Psoas muscle (tissue), 7 donors: ENCODE measurements at regions not wholly inside any gene's neighbourhood (a gene's known extent, or its start where the extent isn't known, plus 50 kb on each side); places are given as distances from the start of the nearest gene placed in this dataset.

Experiments
- ATAC-seq, 4 donors: fragments of 200-7000 bp; cut with Tn5 transposase; one replicate each; pipeline ENCODE4 v1.9.1; 2020; ENCODE audit warnings: moderate library complexity in 3 of 4, mild to moderate bottlenecking in 2 of 4
- DNase-seq, 2 donors: peaks; one replicate each; pipeline ENCODE4 v3.0.0-alpha.2; 2020
- H3K27ac ChIP-seq: fragments of 200-600 bp; one replicate; pipeline ENCODE4 v1.8.0; 2022
- H3K27me3 ChIP-seq, 3 donors: fragments of 200-600 bp in 1 of 3; one replicate each; pipeline versions ENCODE4 v1.6.1 to v1.8.0; 2013 to 2022; ENCODE audit warnings: low read length in 2 of 3, mild to moderate bottlenecking in 2 of 3, moderate library complexity in 1 of 3; ENCODE audit not compliant: insufficient read depth in 3 of 3
- H3K36me3 ChIP-seq, 2 donors: fragments of 200-600 bp in 1 of 2; one replicate each; pipeline versions ENCODE4 v1.6.1 to v1.8.0; 2013 to 2022; ENCODE audit warnings: low read depth in 1 of 2, mild to moderate bottlenecking in 1 of 2, moderate library complexity in 1 of 2; ENCODE audit not compliant: insufficient read depth in 1 of 2
- H3K4me1 ChIP-seq: fragments of 200-600 bp; one replicate; pipeline ENCODE4 v1.8.0; 2022
- H3K4me3 ChIP-seq: fragments of 200-600 bp; one replicate; pipeline ENCODE4 v1.8.0; 2022; ENCODE audit warnings: mild to moderate bottlenecking
- H3K9me3 ChIP-seq: fragments of 200-600 bp; one replicate; pipeline ENCODE4 v1.8.0; 2022
- WGBS, 3 donors: extraction: QIAGEN DNeasy Blood & Tissue Kit; methylation state at CpG; one replicate each; pipeline versions ENCODE4 v1.1.6 to v1.1.7; 2013; 5-methylcytosine and 5-hydroxymethylcytosine counted together
- intact Hi-C, 2 donors: fragments of 100-400 bp; cut with DNase I; formaldehyde crosslinking; loops; one replicate each; pipeline versions ENCODE4 v1.11.0 to v1.14.2; 2022
- TF ChIP-seq, protein P1 (sequence below): fragments of 200-600 bp; IDR thresholded peaks from one replicate; pipeline ENCODE4 v1.8.0; 2022; ENCODE audit warnings: antibody characterized with exemption
- donor health status: healthy with polysubstance abuse.
- donor health status: DM: no; HTN: no; CAD: no; lungs with moderate emphysema.
- donor health status: Bipolar disorder and iron deficiency.
- donor health status: healthy.
- donor health status: DM: yes; HTN: yes; CAD: no.
- donor health status: DM: no; HTN: no; CAD: no.
- donor health status: DM: yes; HTN: yes; CAD: no.

DNA sequence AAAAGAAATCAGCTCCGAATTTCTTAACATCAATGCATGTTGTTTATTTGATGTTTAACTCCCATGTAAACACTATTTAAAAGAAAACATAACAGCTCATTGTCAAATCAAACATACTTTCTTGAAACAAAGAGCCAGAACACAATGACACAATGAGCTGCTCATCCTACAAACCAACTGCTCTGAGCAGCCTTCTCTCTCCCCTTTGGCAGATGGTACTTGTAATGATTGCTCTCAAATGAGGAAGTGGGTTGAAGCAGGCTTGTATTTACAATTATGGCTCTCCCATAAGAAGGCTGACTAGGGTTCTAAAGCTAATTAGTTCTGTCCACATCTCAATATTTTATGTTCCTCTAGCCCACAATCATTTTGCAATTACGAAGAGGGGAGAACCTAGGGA is 637.8 kb upstream of the ADGRL3 start:
- intact Hi-C loops = no loop called here
- TF ChIP-seq, protein P1, sequence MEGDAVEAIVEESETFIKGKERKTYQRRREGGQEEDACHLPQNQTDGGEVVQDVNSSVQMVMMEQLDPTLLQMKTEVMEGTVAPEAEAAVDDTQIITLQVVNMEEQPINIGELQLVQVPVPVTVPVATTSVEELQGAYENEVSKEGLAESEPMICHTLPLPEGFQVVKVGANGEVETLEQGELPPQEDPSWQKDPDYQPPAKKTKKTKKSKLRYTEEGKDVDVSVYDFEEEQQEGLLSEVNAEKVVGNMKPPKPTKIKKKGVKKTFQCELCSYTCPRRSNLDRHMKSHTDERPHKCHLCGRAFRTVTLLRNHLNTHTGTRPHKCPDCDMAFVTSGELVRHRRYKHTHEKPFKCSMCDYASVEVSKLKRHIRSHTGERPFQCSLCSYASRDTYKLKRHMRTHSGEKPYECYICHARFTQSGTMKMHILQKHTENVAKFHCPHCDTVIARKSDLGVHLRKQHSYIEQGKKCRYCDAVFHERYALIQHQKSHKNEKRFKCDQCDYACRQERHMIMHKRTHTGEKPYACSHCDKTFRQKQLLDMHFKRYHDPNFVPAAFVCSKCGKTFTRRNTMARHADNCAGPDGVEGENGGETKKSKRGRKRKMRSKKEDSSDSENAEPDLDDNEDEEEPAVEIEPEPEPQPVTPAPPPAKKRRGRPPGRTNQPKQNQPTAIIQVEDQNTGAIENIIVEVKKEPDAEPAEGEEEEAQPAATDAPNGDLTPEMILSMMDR = no peak
- DNase-seq = no peak
- H3K9me3 ChIP-seq = no peaks in the 10 kb centered on the region
- H3K4me3 ChIP-seq = no peak overlapping the region
- H3K4me1 ChIP-seq = no peaks in the 10 kb centered on the region
- ATAC-seq = no peak
- no peaks in the 10 kb centered on the region for H3K27me3 ChIP-seq
- H3K36me3 ChIP-seq = no peaks in the 10 kb centered on the region
- no peak overlapping the region for H3K27ac ChIP-seq
- 65 to 70% (median 67%) methylated on average over 2 of the region's 2 CpGs for WGBS, 3 donors

DNA sequence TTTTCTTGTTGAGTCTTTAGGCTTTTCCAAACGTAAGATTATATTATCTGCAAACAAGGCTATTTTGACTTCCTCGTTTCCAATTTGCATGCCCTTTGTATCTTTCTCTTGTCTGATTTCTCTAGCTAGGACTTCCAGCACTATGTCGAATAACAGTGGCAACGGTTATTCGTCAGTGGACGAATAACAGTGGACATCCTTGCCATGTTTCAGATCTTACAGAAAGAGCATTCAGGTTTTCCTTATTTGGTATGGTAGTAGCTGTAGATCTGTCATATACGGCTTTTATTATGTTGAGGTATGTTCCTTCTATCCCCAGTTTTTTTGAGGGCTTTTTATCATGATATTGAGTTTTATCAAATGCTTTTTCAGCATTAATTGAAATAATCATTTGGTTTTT is 634.6 kb upstream of the ADGRL3 start:
- WGBS, 3 donors = 89 to 91% (median 91%) methylated on average over 7 of the region's 7 CpGs
- TF ChIP-seq, protein P1 = no peak

GRCh38 chr4:60575336-60575735 is 624.8 kb upstream of the ADGRL3 start:
- DNase-seq (no peak), ATAC-seq (no peak)
- no peaks in the 10 kb centered on the region for H3K27me3 ChIP-seq
- H3K9me3 ChIP-seq = no peaks in the 10 kb centered on the region
- no peaks in the 10 kb centered on the region for H3K4me1 ChIP-seq
- no peak overlapping the region for H3K27ac ChIP-seq
- TF ChIP-seq, protein P1 = no peak
- no peaks in the 10 kb centered on the region for H3K36me3 ChIP-seq
- intact Hi-C loops = no loop called here
- H3K4me3 ChIP-seq = no peak overlapping the region

More for the DNA sequence above, 634.6 kb upstream of the ADGRL3 start:
- ATAC-seq (no peak), DNase-seq (no peak)
- intact Hi-C loops = no loop called here
- Histone ChIP-seq H3K27ac (no peak overlapping the region), H3K36me3 (no peaks in the 10 kb centered on the region), H3K4me3 (no peak overlapping the region), H3K27me3 (no peaks in the 10 kb centered on the region), H3K4me1 (no peaks in the 10 kb centered on the region), H3K9me3 (no peaks in the 10 kb centered on the region)

GRCh38 chr4:60579335-60579734 is 620.8 kb upstream of the ADGRL3 start:
- DNase-seq (no peak), ATAC-seq (no peak)
- H3K9me3 ChIP-seq = no peaks in the 10 kb centered on the region
- no peaks in the 10 kb centered on the region for H3K4me1 ChIP-seq
- H3K27ac ChIP-seq = no peak overlapping the region
- H3K4me3 ChIP-seq = no peak overlapping the region
- H3K36me3 ChIP-seq = no peaks in the 10 kb centered on the region
- H3K27me3 ChIP-seq = no peaks in the 10 kb centered on the region
- 61 to 73% (median 67%) methylated on average over 2 of the region's 2 CpGs for WGBS, 3 donors
- intact Hi-C loops = no loop called here
- TF ChIP-seq, protein P1 = no peak

GRCh38 chr4:60581919-60582536 is 618.1 kb upstream of the ADGRL3 start:
- Histone ChIP-seq H3K4me1 (no peaks in the 10 kb centered on the region), H3K9me3 (no peaks in the 10 kb centered on the region), H3K27ac (no peak overlapping the region), H3K4me3 (no peak overlapping the region), H3K27me3 (no peaks in the 10 kb centered on the region), H3K36me3 (no peaks in the 10 kb centered on the region)
- DNase-seq = no peak
- no peak for ATAC-seq
- intact Hi-C loops = no loop called here
- WGBS, 3 donors = 49 to 51% (median 49%) methylated on average over 1 of the region's 1 CpG
- TF ChIP-seq, protein P1 = no peak
